ENCODE measurements at regions not wholly inside any gene's neighbourhood (a gene's known extent, or its start where the extent isn't known, plus 50 kb on each side); places are given as distances from the start of the nearest gene placed in this dataset.

GRCh38 chr11:109972181-109972715, 120.9 kb upstream of the ZC3H12C start:
- Histone ChIP-seq H3K4me1 (ENCODE audit: insufficient read depth) (no peaks in the 10 kb centered on the region), H3K4me3 (no peak overlapping the region), H4K20me1 (replicated peaks; ENCODE audit: insufficient read depth) (no peaks in the 10 kb centered on the region), H3K27me3 (ENCODE audit: insufficient read depth) (no peaks in the 10 kb centered on the region), H3K36me3 (ENCODE audit: insufficient read depth) (no peaks in the 10 kb centered on the region), H3F3A (replicated peaks; ENCODE audit: low read depth) (no peaks in the 10 kb centered on the region), H3K27ac (ENCODE audit: low read depth) (no peak overlapping the region), H3K9me2 (ENCODE audit: insufficient read depth) (peaks cover 6% of the 10 kb centered on the region), H2AFZ (no peak overlapping the region), H3K79me2 (replicated peaks; ENCODE audit: insufficient read depth) (no peaks in the 10 kb centered on the region), H3K4me2 (no peak overlapping the region)
- Mint-ChIP-seq H3K27me3 (ENCODE audit: insufficient read depth, low read depth, poor library complexity) (no peaks in the 10 kb centered on the region), H3K9me3 (no peaks in the 10 kb centered on the region; the same call in 2 of the 3 replicates), H3K4me3 (no peak overlapping the region), H3K27ac (no peak overlapping the region), H3K36me3 (ENCODE audit: low read depth) (no peaks in the 10 kb centered on the region), H3K4me1 (peaks cover 6% of the 10 kb centered on the region)
- DNase-seq (ENCODE audit: low spot score) (no peak), ATAC-seq (no peak)
- TF ChIP-seq NANOG (IDR thresholded peaks at IDR 0.05; ENCODE audit: borderline replicate concordance), result no peak
- TF ChIP-seq CTCF (conservative IDR thresholded peaks at IDR 0.05; ENCODE audit: low read depth in 2 of 2), result no peak
- no peak for TF ChIP-seq STAT1 (IDR thresholded peaks at IDR 0.05; ENCODE audit: unreplicated experiment)
- no peak for TF ChIP-seq EZH2 (IDR thresholded peaks at IDR 0.05; ENCODE audit: low read depth, unreplicated experiment)
- TF ChIP-seq JUNB (IDR thresholded peaks at IDR 0.05; ENCODE audit: unreplicated experiment), result no peak
- TF ChIP-seq ETS1 (IDR thresholded peaks at IDR 0.05), result no peak
- no peak for TF ChIP-seq CREB1 (CRISPR knock-in tag; IDR thresholded peaks at IDR 0.05; ENCODE audit: low read depth)
- no peak for TF ChIP-seq ZNF114 (CRISPR knock-in tag; IDR thresholded peaks at IDR 0.05)
- TF ChIP-seq ZNF331 (CRISPR knock-in tag; IDR thresholded peaks at IDR 0.05; ENCODE audit: low read depth), result no peak
- no peak for TF ChIP-seq REST (IDR thresholded peaks at IDR 0.05; ENCODE audit: unreplicated experiment)
